ENCODE measurements at regions not wholly inside any gene's neighbourhood (a gene's known extent, or its start where the extent isn't known, plus 50 kb on each side); places are given as distances from the start of the nearest gene placed in this dataset.
"Not testable (repeated sequence)": the region's sequence is repeated elsewhere in the genome, so short reads cannot be mapped to it uniquely, and the experiment has no call there.

DNA sequence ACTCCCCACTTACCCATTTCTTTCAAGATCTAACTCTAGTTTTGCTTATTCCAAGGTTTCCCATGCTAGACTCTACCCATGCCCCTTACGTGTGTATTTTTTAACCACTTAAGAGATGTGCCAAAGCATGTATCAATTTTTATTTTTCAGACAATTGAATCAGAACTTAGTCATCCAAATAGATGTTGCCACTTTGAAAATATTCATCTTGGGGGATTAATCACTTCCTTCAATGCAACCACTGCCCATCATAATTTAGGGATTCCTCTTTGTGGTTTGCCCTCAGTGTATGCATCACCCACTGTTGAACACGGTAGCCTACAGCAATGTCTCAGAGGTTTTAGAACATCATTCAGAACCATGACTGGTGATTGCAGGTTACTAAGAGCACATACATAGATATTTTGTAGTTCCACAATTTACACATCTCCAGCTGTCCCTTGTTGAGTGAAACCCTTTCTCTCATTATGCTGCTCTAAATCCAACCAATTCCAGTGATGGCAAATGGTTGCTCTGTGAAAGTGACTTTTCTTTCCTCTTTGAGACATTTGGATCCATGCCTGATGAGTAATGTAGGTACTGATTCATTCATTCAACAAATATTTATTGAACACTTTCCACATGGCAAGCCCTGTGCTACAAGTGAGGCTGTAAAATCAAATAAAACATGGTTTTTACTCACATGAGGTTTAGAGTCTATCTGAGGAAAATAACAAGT is 60.6 kb upstream of the SERP2 start:
- peak; percentile 86 for DNase-seq

- peak; percentile 86 for DNase-seq
Observed at GRCh38 chr13:44313674-44314073, 60.0 kb upstream of the SERP2 start.

DNA sequence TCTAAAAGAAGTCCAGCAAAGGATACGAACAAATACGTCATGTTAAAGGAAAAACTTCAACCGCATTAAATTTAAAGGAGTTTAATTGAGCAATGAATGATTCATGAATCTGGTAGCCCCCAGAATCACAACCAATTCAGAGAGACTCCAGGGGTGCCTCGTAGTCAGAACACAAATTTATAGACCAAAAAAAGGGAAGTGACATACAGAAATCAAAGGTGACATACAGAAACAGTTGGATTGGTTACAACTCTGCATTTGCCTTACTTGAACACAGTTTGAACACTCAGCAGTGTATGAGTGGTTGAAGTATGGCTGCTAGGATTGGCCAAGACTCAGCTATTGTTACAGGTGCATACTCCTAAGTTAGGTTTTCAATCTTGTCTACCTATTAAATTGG is 59.5 kb upstream of the SERP2 start:
- DNase-seq, result not testable (repeated sequence)

- DNase-seq, result peak; percentile 37
Observed at GRCh38 chr13:44317752-44318151, 55.9 kb upstream of the SERP2 start.

- DNase-seq, result no peak
Observed at GRCh38 chr13:44318161-44318560, 55.5 kb upstream of the SERP2 start.

- DNase-seq, result no peak
Observed at GRCh38 chr13:44320611-44321010, 53.0 kb upstream of the SERP2 start.

DNA sequence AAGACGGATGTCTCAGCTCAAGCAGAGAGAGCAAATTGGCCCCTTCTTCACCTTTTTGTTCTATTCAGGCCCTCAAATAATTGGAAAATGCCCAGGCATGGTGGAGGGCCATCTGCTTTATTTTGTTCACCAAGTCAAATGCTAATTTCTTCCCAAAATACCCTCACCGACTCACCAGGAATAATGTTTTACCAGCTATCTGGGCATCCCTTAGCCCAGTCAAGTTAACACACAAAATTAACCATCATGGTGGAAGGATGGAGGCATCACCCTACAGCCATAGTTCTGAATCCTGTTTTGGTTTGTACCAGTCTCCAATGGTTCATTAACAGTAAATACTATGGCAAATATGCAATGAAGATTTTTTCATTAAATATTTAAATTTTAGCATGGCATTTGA is 51.7 kb upstream of the SERP2 start:
- no peak for DNase-seq

- DNase-seq, result no peak
Observed at GRCh38 chr13:44322928-44323327, 50.7 kb upstream of the SERP2 start.

DNA sequence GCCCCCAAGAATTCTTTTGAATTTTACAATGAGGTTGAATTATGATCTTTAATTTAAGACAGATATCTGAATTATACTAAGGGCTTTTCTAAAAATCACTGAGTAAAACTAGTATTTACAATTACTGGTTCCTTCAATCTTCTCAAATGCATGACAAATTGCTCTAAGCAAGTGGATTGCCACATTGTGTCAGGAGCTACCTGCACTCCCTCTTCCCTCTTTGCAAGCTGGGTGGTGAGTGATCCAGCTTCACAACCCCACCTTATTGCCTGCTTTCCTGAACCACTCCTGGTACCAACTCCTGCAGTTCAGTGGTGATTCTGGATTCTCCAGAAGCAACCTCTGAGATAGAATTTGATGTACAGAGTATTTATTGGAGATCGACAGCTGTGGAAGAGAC is 49.9 kb upstream of the SERP2 start:
- DNase-seq, result no peak

Measured in kidney glomerular epithelial cell (primary cell).